HL-60 (cell line): ENCODE measurements at regions not wholly inside any gene's neighbourhood (a gene's known extent, or its start where the extent isn't known, plus 50 kb on each side); places are given as distances from the start of the nearest gene placed in this dataset.

ENCODE experiments used
- DNase-seq, 2 experiments: peaks; one replicate each; pipeline ENCODE4 v3.0.0-alpha.2; 2010 to 2020; ENCODE audit warnings: low read depth in 1 of 2, low spot score in 1 of 2
- H3K27ac ChIP-seq: fragments of 250-450 bp; sonication (Bioruptor Pico); replicated peaks from 2 replicates; pipeline ENCODE4 v1.5.1; 2020; ENCODE audit warnings: mild to moderate bottlenecking, moderate library complexity
- H3K27me3 ChIP-seq: fragments of 250-450 bp; sonication (Bioruptor Pico); 2 replicates; pipeline ENCODE4 v1.5.1; 2021; ENCODE audit warnings: mild to moderate bottlenecking, moderate library complexity; ENCODE audit not compliant: insufficient read depth, poor library complexity, severe bottlenecking
- H3K4me3 ChIP-seq: replicated peaks from 2 replicates; pipeline ENCODE4 v1.5.1; 2011; ENCODE audit warnings: mild to moderate bottlenecking, control low read depth, low read length; ENCODE audit not compliant: insufficient read depth
- GABPA ChIP-seq: IDR thresholded peaks from 2 replicates; pipeline ENCODE4 v1.6.1; 2012; ENCODE audit warnings: low read depth
- POLR2AphosphoS5 ChIP-seq: IDR thresholded peaks from 2 replicates; pipeline ENCODE4 v1.6.1; 2012; ENCODE audit warnings: low read depth
- SPI1 ChIP-seq: IDR thresholded peaks from 2 replicates; pipeline ENCODE4 v1.6.1; 2012; ENCODE audit warnings: low read depth, mild to moderate bottlenecking, borderline replicate concordance
- TF ChIP-seq, protein P1 (sequence below): IDR thresholded peaks from 2 replicates; pipeline ENCODE4 v1.6.1; 2012; ENCODE audit warnings: low read depth; ENCODE audit not compliant: insufficient replicate concordance
- TF ChIP-seq, protein P2 (sequence below): IDR thresholded peaks from one replicate; pipeline ENCODE4 v1.5.1; 2011; ENCODE audit warnings: low read length, control low read depth, inconsistent platforms; ENCODE audit not compliant: insufficient read depth

DNA sequence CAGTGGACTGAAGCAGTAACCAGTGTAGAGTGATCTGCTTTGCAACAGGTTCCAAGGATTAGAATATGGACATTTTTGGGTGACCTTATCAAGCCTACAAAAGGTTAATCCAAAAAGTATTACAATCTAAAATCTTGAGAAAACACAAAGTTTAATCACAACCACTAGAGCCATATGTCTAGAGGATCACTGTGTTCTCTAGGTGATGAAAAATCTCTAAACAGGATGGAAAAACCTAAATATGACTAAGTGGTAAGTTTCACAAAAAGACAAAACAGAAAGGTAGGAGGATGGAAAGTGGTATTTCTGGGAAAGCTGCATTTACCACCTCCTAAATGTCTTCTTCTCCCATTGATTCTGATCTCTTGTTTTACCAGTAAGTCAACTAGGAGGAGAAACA, 411.1 kb upstream of the CXADR start:
- Histone ChIP-seq H3K27me3 (no peaks in the 10 kb centered on the region), H3K4me3 (no peak overlapping the region), H3K27ac (no peak overlapping the region)
- DNase-seq: no peak
- TF ChIP-seq, protein P1, sequence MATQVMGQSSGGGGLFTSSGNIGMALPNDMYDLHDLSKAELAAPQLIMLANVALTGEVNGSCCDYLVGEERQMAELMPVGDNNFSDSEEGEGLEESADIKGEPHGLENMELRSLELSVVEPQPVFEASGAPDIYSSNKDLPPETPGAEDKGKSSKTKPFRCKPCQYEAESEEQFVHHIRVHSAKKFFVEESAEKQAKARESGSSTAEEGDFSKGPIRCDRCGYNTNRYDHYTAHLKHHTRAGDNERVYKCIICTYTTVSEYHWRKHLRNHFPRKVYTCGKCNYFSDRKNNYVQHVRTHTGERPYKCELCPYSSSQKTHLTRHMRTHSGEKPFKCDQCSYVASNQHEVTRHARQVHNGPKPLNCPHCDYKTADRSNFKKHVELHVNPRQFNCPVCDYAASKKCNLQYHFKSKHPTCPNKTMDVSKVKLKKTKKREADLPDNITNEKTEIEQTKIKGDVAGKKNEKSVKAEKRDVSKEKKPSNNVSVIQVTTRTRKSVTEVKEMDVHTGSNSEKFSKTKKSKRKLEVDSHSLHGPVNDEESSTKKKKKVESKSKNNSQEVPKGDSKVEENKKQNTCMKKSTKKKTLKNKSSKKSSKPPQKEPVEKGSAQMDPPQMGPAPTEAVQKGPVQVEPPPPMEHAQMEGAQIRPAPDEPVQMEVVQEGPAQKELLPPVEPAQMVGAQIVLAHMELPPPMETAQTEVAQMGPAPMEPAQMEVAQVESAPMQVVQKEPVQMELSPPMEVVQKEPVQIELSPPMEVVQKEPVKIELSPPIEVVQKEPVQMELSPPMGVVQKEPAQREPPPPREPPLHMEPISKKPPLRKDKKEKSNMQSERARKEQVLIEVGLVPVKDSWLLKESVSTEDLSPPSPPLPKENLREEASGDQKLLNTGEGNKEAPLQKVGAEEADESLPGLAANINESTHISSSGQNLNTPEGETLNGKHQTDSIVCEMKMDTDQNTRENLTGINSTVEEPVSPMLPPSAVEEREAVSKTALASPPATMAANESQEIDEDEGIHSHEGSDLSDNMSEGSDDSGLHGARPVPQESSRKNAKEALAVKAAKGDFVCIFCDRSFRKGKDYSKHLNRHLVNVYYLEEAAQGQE: no peak
- TF ChIP-seq SPI1: no peak
- TF ChIP-seq POLR2AphosphoS5: no peak
- TF ChIP-seq GABPA: no peak
- TF ChIP-seq, protein P2, sequence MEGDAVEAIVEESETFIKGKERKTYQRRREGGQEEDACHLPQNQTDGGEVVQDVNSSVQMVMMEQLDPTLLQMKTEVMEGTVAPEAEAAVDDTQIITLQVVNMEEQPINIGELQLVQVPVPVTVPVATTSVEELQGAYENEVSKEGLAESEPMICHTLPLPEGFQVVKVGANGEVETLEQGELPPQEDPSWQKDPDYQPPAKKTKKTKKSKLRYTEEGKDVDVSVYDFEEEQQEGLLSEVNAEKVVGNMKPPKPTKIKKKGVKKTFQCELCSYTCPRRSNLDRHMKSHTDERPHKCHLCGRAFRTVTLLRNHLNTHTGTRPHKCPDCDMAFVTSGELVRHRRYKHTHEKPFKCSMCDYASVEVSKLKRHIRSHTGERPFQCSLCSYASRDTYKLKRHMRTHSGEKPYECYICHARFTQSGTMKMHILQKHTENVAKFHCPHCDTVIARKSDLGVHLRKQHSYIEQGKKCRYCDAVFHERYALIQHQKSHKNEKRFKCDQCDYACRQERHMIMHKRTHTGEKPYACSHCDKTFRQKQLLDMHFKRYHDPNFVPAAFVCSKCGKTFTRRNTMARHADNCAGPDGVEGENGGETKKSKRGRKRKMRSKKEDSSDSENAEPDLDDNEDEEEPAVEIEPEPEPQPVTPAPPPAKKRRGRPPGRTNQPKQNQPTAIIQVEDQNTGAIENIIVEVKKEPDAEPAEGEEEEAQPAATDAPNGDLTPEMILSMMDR: no peak

DNA sequence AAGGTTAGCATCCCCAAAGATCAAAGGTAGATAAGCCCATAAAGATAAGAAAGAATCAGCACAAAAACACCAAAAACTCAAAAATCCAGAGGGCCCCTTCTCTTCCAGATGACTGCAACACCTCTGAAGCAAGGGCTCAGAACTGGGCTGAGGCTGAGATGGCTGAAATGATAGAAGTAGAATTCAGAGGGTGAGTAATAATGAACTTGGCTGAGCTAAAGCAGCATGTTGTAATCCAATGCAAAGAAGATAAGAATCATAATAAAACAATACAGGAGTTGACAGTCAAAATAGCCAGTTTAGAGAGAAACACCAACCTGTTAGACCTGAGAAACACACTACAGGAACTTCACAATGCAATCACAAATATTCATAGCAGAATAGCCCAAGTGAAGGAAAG, 406.9 kb upstream of the CXADR start:
- TF ChIP-seq, protein P2: no peak
- TF ChIP-seq SPI1 (no peak), POLR2AphosphoS5 (no peak), GABPA (no peak)
- TF ChIP-seq, protein P1: no peak
- no peak overlapping the region for H3K4me3 ChIP-seq
- H3K27me3 ChIP-seq: no peaks in the 10 kb centered on the region
- DNase-seq: no peak
- no peak overlapping the region for H3K27ac ChIP-seq

DNA sequence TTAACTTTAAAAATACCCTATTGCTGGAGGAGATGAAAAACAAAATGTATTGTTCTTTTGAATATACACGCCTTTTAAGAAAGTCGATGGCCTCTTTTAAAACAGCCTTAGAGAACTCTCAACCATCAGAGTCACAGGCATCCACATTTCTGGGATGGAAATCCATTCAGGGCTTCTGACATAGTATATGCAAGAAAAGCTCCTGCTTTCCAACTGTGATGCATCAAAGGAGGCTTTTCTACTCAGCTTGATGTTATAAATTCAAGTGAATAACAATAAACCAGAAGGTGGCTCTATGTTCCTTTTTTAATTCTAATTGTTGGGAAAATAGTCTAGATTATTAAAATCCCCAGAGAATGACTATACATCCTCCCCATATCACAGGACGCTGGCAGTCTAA, 398.8 kb upstream of the CXADR start:
- no peak overlapping the region for H3K4me3 ChIP-seq
- no peak for DNase-seq
- H3K27me3 ChIP-seq: no peaks in the 10 kb centered on the region
- no peak overlapping the region for H3K27ac ChIP-seq
- TF ChIP-seq, protein P1: no peak
- TF ChIP-seq, protein P2: no peak
- no peak for TF ChIP-seq GABPA
- TF ChIP-seq POLR2AphosphoS5: no peak
- no peak for TF ChIP-seq SPI1
